GM21737 (cell line): ENCODE measurements at regions not wholly inside any gene's neighbourhood (a gene's known extent, or its start where the extent isn't known, plus 50 kb on each side); places are given as distances from the start of the nearest gene placed in this dataset.
"Not testable (repeated sequence)": the region's sequence is repeated elsewhere in the genome, so short reads cannot be mapped to it uniquely, and the experiment has no call there.

ENCODE experiments used
- ATAC-seq: cut with Tn5 transposase; IDR thresholded peaks from one replicate; pipeline ENCODE4 v1.9.1; 2021; ENCODE audit warnings: mild to moderate bottlenecking, moderate library complexity; ENCODE audit not compliant: unreplicated experiment

- not testable (repeated sequence) for ATAC-seq
Measured at GRCh38 chr3:35296944-35297343, 342.4 kb upstream of the ARPP21 start.

- no peak for ATAC-seq
Measured at GRCh38 chr3:35305406-35305805, 333.9 kb upstream of the ARPP21 start.

- no peak for ATAC-seq
Measured at GRCh38 chr3:35307296-35307695, 332.0 kb upstream of the ARPP21 start.

GRCh38 chr3:35316841-35317240 is 322.5 kb upstream of the ARPP21 start:
- not testable (repeated sequence) for ATAC-seq

GRCh38 chr3:35320646-35321407 is 318.5 kb upstream of the ARPP21 start:
- no peak for ATAC-seq

- ATAC-seq = no peak
Measured at GRCh38 chr3:35322070-35322469, 317.3 kb upstream of the ARPP21 start.

GRCh38 chr3:35335703-35336102 is 303.6 kb upstream of the ARPP21 start:
- ATAC-seq = no peak

GRCh38 chr3:35336601-35337000 is 302.7 kb upstream of the ARPP21 start:
- ATAC-seq = no peak

- ATAC-seq = no peak
Measured at GRCh38 chr3:35338186-35338585, 301.1 kb upstream of the ARPP21 start.

GRCh38 chr3:35380196-35380595 is 259.1 kb upstream of the ARPP21 start:
- ATAC-seq = no peak

- ATAC-seq = no peak
Measured at GRCh38 chr3:35383216-35383615, 256.1 kb upstream of the ARPP21 start.

- no peak for ATAC-seq
Measured at GRCh38 chr3:35383719-35384555, 255.4 kb upstream of the ARPP21 start.

GRCh38 chr3:35385271-35385670 is 254.1 kb upstream of the ARPP21 start:
- ATAC-seq = no peak

GRCh38 chr3:35389907-35390306 is 249.4 kb upstream of the ARPP21 start:
- ATAC-seq = no peak

- no peak for ATAC-seq
Measured at GRCh38 chr3:35392187-35392586, 247.1 kb upstream of the ARPP21 start.

- no peak for ATAC-seq
Measured at GRCh38 chr3:35393901-35394799, 245.2 kb upstream of the ARPP21 start.

- no peak for ATAC-seq
Measured at GRCh38 chr3:35394905-35395304, 244.4 kb upstream of the ARPP21 start.

GRCh38 chr3:35401671-35402070 is 237.7 kb upstream of the ARPP21 start:
- no peak for ATAC-seq

GRCh38 chr3:35404571-35404970 is 234.8 kb upstream of the ARPP21 start:
- ATAC-seq = no peak

- no peak for ATAC-seq
Measured at GRCh38 chr3:35408882-35409281, 230.4 kb upstream of the ARPP21 start.

- ATAC-seq = no peak
Measured at GRCh38 chr3:35409991-35410390, 229.3 kb upstream of the ARPP21 start.
